Hepatocyte (in vitro differentiated cells): ENCODE measurements at regions not wholly inside any gene's neighbourhood (a gene's known extent, or its start where the extent isn't known, plus 50 kb on each side); places are given as distances from the start of the nearest gene placed in this dataset.
A peak's percentile ranks its signal among the peaks of the same experiment; 100 is the strongest.

ENCODE experiments used
- DNase-seq: peaks from one replicate; pipeline ENCODE4 v3.0.0-alpha.2; 2016; ENCODE audit warnings: low spot score
- H2AFZ ChIP-seq: fragments of 200-600 bp; sonication (generic); 2 replicates; pipeline ENCODE4 v1.6.0; 2016; ENCODE audit warnings: antibody characterized with exemption, mild to moderate bottlenecking
- H3K27ac ChIP-seq: fragments of 200-600 bp; sonication (generic); 2 replicates; pipeline ENCODE4 v1.5.1; 2016; ENCODE audit warnings: mild to moderate bottlenecking
- H3K27me3 ChIP-seq: fragments of 200-600 bp; sonication (generic); 2 replicates; pipeline ENCODE4 v1.6.1; 2016
- H3K36me3 ChIP-seq: fragments of 200-600 bp; sonication (generic); replicated peaks from 2 replicates; pipeline ENCODE4 v1.5.1; 2016; ENCODE audit warnings: low read depth; ENCODE audit not compliant: insufficient read depth
- H3K4me1 ChIP-seq: fragments of 200-600 bp; sonication (generic); 2 replicates; pipeline ENCODE4 v1.5.1; 2016; ENCODE audit warnings: mild to moderate bottlenecking, moderate library complexity; ENCODE audit not compliant: insufficient read depth
- H3K4me2 ChIP-seq: fragments of 200-600 bp; sonication (generic); 2 replicates; pipeline ENCODE4 v1.6.0; 2016
- H3K4me3 ChIP-seq: fragments of 200-600 bp; sonication (generic); 2 replicates; pipeline ENCODE4 v1.5.1; 2016; ENCODE audit warnings: mild to moderate bottlenecking
- H3K79me2 ChIP-seq: fragments of 200-600 bp; sonication (generic); 2 replicates; pipeline ENCODE4 v1.6.0; 2017; ENCODE audit warnings: mild to moderate bottlenecking
- H3K9me2 ChIP-seq: fragments of 200-600 bp; sonication (generic); replicated peaks from 2 replicates; pipeline ENCODE4 v1.6.0; 2017; ENCODE audit warnings: mild to moderate bottlenecking; ENCODE audit not compliant: insufficient read depth
- H3K9me3 ChIP-seq: fragments of 200-600 bp; sonication (generic); 2 replicates; pipeline ENCODE4 v1.5.1; 2016; ENCODE audit warnings: low read depth, mild to moderate bottlenecking
- H4K20me1 ChIP-seq: fragments of 200-600 bp; sonication (generic); 2 replicates; pipeline ENCODE4 v1.6.0; 2016; ENCODE audit warnings: mild to moderate bottlenecking; ENCODE audit not compliant: insufficient read depth, poor library complexity, severe bottlenecking
- CTCF ChIP-seq: fragments of 200-600 bp; sonication (generic); IDR thresholded peaks from 2 replicates; pipeline ENCODE4 v1.5.1; 2016; ENCODE audit warnings: antibody characterized with exemption, mild to moderate bottlenecking; ENCODE audit not compliant: poor library complexity
- EZH2 ChIP-seq: fragments of 200-600 bp; sonication (generic); IDR thresholded peaks from 2 replicates; pipeline ENCODE4 v1.6.1; 2016; ENCODE audit warnings: antibody characterized with exemption, mild to moderate bottlenecking, borderline replicate concordance
- EZH2phosphoT487 ChIP-seq: fragments of 200-600 bp; sonication (generic); IDR thresholded peaks from one replicate; pipeline ENCODE4 v1.6.1; 2018; ENCODE audit warnings: antibody characterized with exemption, mild to moderate bottlenecking, low read depth, moderate library complexity; ENCODE audit not compliant: unreplicated experiment, severe bottlenecking
- WGBS: methylation state at CpG from one replicate; pipeline ENCODE4 v1.1.6; 2016; ENCODE audit warnings: low lambda C conversion rate; ENCODE audit errors: missing lambda C conversion rate; 5-methylcytosine and 5-hydroxymethylcytosine counted together

- 70% methylated on average over 13 of the region's 13 CpGs for WGBS
- no peaks in the 10 kb centered on the region for H3K9me2 ChIP-seq
- H2AFZ ChIP-seq: no peak overlapping the region
Observed at GRCh38 chr20:1827974-1828785, 67.0 kb upstream of the SIRPA start.

GRCh38 chr20:1827510-1827973 lies 67.7 kb upstream of the SIRPA start:
- Histone ChIP-seq H2AFZ (no peak overlapping the region), H3K9me2 (no peaks in the 10 kb centered on the region), H3K79me2 (no peaks in the 10 kb centered on the region), H3K27me3 (no peaks in the 10 kb centered on the region), H3K27ac (peak overlapping the region; percentile 86), H3K4me2 (no peak overlapping the region), H3K4me3 (no peak overlapping the region), H3K9me3 (no peaks in the 10 kb centered on the region), H3K36me3 (no peaks in the 10 kb centered on the region), H4K20me1 (no peaks in the 10 kb centered on the region), H3K4me1 (no peaks in the 10 kb centered on the region)
- DNase-seq: no peak
- TF ChIP-seq EZH2phosphoT487 (no peak), EZH2 (no peak), CTCF (no peak)
- 89% methylated on average over 5 of the region's 5 CpGs for WGBS

More at GRCh38 chr20:1827974-1828785, 67.0 kb upstream of the SIRPA start:
- Histone ChIP-seq H3K27ac (peak overlapping the region; percentile 86), H3K27me3 (no peaks in the 10 kb centered on the region), H3K4me2 (no peak overlapping the region), H3K4me1 (no peaks in the 10 kb centered on the region), H4K20me1 (no peaks in the 10 kb centered on the region), H3K9me3 (no peaks in the 10 kb centered on the region), H3K4me3 (no peak overlapping the region), H3K36me3 (no peaks in the 10 kb centered on the region), H3K79me2 (no peaks in the 10 kb centered on the region)
- DNase-seq: peak; percentile 58
- TF ChIP-seq EZH2 (no peak), EZH2phosphoT487 (no peak), CTCF (no peak)

GRCh38 chr20:1825938-1826445 lies 69.2 kb upstream of the SIRPA start:
- H3K27ac ChIP-seq: no peak overlapping the region
- no peaks in the 10 kb centered on the region for H4K20me1 ChIP-seq
- no peak overlapping the region for H2AFZ ChIP-seq
- no peaks in the 10 kb centered on the region for H3K36me3 ChIP-seq
- no peak for TF ChIP-seq EZH2
- no peak for TF ChIP-seq EZH2phosphoT487
- no peak for TF ChIP-seq CTCF
- H3K9me3 ChIP-seq: no peaks in the 10 kb centered on the region
- H3K4me3 ChIP-seq: no peak overlapping the region
- no peaks in the 10 kb centered on the region for H3K79me2 ChIP-seq
- no peak overlapping the region for H3K4me2 ChIP-seq
- WGBS: 94% methylated on average over 3 of the region's 4 CpGs
- no peaks in the 10 kb centered on the region for H3K4me1 ChIP-seq
- H3K9me2 ChIP-seq: no peaks in the 10 kb centered on the region
- DNase-seq: no peak
- H3K27me3 ChIP-seq: no peaks in the 10 kb centered on the region
